ENCODE measurements at regions not wholly inside any gene's neighbourhood (a gene's known extent, or its start where the extent isn't known, plus 50 kb on each side); places are given as distances from the start of the nearest gene placed in this dataset.

- TF ChIP-seq, protein P1, sequence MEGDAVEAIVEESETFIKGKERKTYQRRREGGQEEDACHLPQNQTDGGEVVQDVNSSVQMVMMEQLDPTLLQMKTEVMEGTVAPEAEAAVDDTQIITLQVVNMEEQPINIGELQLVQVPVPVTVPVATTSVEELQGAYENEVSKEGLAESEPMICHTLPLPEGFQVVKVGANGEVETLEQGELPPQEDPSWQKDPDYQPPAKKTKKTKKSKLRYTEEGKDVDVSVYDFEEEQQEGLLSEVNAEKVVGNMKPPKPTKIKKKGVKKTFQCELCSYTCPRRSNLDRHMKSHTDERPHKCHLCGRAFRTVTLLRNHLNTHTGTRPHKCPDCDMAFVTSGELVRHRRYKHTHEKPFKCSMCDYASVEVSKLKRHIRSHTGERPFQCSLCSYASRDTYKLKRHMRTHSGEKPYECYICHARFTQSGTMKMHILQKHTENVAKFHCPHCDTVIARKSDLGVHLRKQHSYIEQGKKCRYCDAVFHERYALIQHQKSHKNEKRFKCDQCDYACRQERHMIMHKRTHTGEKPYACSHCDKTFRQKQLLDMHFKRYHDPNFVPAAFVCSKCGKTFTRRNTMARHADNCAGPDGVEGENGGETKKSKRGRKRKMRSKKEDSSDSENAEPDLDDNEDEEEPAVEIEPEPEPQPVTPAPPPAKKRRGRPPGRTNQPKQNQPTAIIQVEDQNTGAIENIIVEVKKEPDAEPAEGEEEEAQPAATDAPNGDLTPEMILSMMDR (IDR thresholded peaks at IDR 0.05), result no peak
Observed at GRCh38 chr1:229089586-229090208, 181.2 kb upstream of the RAB4A start.

GRCh38 chr1:229091721-229092136 is 179.2 kb upstream of the RAB4A start:
- TF ChIP-seq, protein P1 (IDR thresholded peaks at IDR 0.05), result no peak

- TF ChIP-seq, protein P1 (IDR thresholded peaks at IDR 0.05), result no peak
Observed at GRCh38 chr1:229092377-229093237, 178.3 kb upstream of the RAB4A start.

DNA sequence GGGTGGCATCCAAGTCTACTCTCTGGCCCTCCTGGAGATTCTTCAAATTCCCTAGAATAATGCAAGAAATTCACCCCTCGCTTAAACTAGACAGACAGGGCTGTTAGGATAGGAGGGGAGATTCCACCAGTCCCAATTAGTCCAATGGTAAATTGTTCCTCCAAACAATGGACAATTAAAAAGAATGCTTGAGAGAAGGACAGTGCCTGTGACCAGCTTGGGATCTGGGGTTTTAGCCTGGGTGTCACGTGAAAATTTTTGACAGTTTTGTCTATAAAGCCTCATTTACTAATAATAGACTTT is 177.7 kb upstream of the RAB4A start:
- TF ChIP-seq, protein P1 (IDR thresholded peaks at IDR 0.05), result no peak

GRCh38 chr1:229093609-229094336 is 177.1 kb upstream of the RAB4A start:
- TF ChIP-seq, protein P1 (IDR thresholded peaks at IDR 0.05), result no peak

DNA sequence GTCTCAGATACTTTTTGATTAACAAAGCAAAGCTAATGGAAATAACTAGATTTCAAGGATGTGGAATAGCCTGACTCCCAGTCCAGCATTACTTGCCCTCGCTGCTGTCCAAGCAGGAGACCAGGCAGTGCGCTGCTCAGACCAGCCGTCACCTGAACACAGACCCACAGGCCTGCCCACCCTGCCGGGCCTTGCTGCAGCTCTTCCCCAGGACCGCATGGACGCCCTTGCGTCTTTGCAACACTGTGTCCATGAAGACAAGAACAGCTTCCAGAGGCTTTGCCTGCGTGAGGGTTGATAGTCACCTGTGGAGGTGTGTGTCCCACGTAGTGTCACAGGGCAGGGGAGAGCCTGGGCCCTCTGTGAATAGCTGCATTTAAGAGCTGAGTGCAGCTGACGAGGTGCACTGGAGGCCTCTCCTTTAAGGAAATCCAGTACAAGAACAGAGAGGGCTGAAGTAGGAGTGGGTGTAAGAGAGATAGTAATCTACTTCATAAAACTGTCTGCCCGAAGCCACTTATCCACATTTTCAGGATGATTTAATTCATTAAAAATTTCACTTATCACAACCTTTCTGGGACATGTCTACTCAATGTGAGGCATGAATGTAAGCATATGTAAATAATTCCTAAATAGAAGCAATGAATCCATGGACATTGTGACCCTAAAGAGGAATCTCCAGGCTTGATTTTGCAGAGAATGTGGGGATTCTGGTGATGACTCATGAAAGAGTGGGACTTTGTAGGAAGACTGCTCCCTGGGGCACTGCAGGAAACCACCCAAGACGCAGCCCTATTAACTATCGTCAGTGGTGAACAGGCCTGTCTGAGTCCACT is 176.2 kb upstream of the RAB4A start:
- TF ChIP-seq, protein P1 (IDR thresholded peaks at IDR 0.05), result no peak

GRCh38 chr1:229095325-229095724 is 175.6 kb upstream of the RAB4A start:
- TF ChIP-seq, protein P1 (IDR thresholded peaks at IDR 0.05), result no peak
